AG04449 (cell line): ENCODE measurements at regions not wholly inside any gene's neighbourhood (a gene's known extent, or its start where the extent isn't known, plus 50 kb on each side); places are given as distances from the start of the nearest gene placed in this dataset.

ENCODE experiments used
- CTCF ChIA-PET: fragments of 350-600 bp; formaldehyde crosslinking; extraction: SDS; loops from one replicate; lab custom pipeline; 2021; ENCODE audit warnings: antibody characterized with exemption; lab: Yijun Ruan, JAX
- POLR2A ChIA-PET: fragments of 400-600, 350-600 bp; formaldehyde crosslinking; extraction: SDS; loops from one replicate; lab custom pipeline; 2020; ENCODE audit warnings: antibody characterized with exemption, inconsistent platforms; lab: Yijun Ruan, JAX
- DNase-seq: peaks from one replicate; pipeline ENCODE4 v3.0.0-alpha.2; 2010; ENCODE audit warnings: low read depth, low spot score
- H3K4me3 ChIP-seq: 2 replicates; pipeline ENCODE4 v1.5.1; 2011; ENCODE audit warnings: low read depth, mild to moderate bottlenecking, control low read depth, low read length
- CTCF ChIP-seq: IDR thresholded peaks from one replicate; pipeline ENCODE4 v1.5.1; 2011; ENCODE audit warnings: mild to moderate bottlenecking, moderate library complexity, low read length, control low read depth, inconsistent platforms; ENCODE audit not compliant: insufficient read depth; ENCODE audit errors: missing control alignments

GRCh38 chr7:155869784-155870076 lies 57.5 kb upstream of the SHH start:
- TF ChIP-seq CTCF = no peak
- ChIA-PET CTCF (no interaction called here), POLR2A (no interaction called here)
- no peak for DNase-seq
- no peak overlapping the region for H3K4me3 ChIP-seq

GRCh38 chr7:155868955-155869783 lies 56.9 kb upstream of the SHH start:
- H3K4me3 ChIP-seq = no peak overlapping the region
- TF ChIP-seq CTCF = no peak
- POLR2A ChIA-PET = no interaction called here
- no peak for DNase-seq
- CTCF ChIA-PET = no interaction called here

GRCh38 chr7:155867734-155868400 lies 55.6 kb upstream of the SHH start:
- H3K4me3 ChIP-seq = no peak overlapping the region
- DNase-seq = no peak
- POLR2A ChIA-PET = no interaction called here
- TF ChIP-seq CTCF = no peak
- CTCF ChIA-PET = no interaction called here

- no peak for DNase-seq
- ChIA-PET CTCF (no interaction called here), POLR2A (no interaction called here)
- no peak overlapping the region for H3K4me3 ChIP-seq
- no peak for TF ChIP-seq CTCF
Observed at GRCh38 chr7:155867280-155867679, 55.0 kb upstream of the SHH start.

GRCh38 chr7:155865830-155866525 lies 53.7 kb upstream of the SHH start:
- H3K4me3 ChIP-seq = no peak overlapping the region
- no peak for TF ChIP-seq CTCF
- DNase-seq = no peak
- POLR2A ChIA-PET = no interaction called here
- CTCF ChIA-PET = no interaction called here

GRCh38 chr7:155864991-155865690 lies 52.9 kb upstream of the SHH start:
- POLR2A ChIA-PET = no interaction called here
- DNase-seq = no peak
- CTCF ChIA-PET = no interaction called here
- TF ChIP-seq CTCF = no peak
- no peak overlapping the region for H3K4me3 ChIP-seq
